Activated B cell treated with CpG ODN at 0.5 μM for 24 hours (primary cell): ENCODE measurements at regions not wholly inside any gene's neighbourhood (a gene's known extent, or its start where the extent isn't known, plus 50 kb on each side); places are given as distances from the start of the nearest gene placed in this dataset.

Experiments
- ATAC-seq: fragments of 200-7000 bp; cut with Tn5 transposase; one replicate; pipeline ENCODE4 v1.10.0; 2021; ENCODE audit warnings: low read depth, mild to moderate bottlenecking, moderate library complexity
- CTCF ChIA-PET: fragments of 350-600 bp; sonication (Branson Sonifier 250); formaldehyde crosslinking; loops from one replicate; lab custom pipeline; 2021; ENCODE audit warnings: antibody characterized with exemption; lab: Charles Lee
- POLR2A ChIA-PET: fragments of 350-600 bp; sonication (Branson Sonifier 250); formaldehyde crosslinking; loops from one replicate; lab custom pipeline; 2021; ENCODE audit warnings: antibody characterized with exemption; lab: Charles Lee
- DNase-seq: peaks from one replicate; pipeline ENCODE4 v3.0.0; 2022
- H3K27ac Mint-ChIP-seq: one replicate; pipeline ENCODE4 v1.8.0; 2020; ENCODE audit warnings: mixed read lengths
- H3K27me3 Mint-ChIP-seq: one replicate; pipeline ENCODE4 v1.8.0; 2021; ENCODE audit warnings: mixed read lengths
- H3K36me3 Mint-ChIP-seq: one replicate; pipeline ENCODE4 v1.8.0; 2021; ENCODE audit warnings: low read depth, mixed read lengths
- H3K4me1 Mint-ChIP-seq: one replicate; pipeline ENCODE4 v1.8.0; 2021; ENCODE audit warnings: mixed read lengths
- H3K4me3 Mint-ChIP-seq: one replicate; pipeline ENCODE4 v1.8.0; 2020; ENCODE audit warnings: mild to moderate bottlenecking, mixed read lengths
- H3K9me3 Mint-ChIP-seq: one replicate; pipeline ENCODE4 v1.8.0; 2020; ENCODE audit warnings: mixed read lengths
- CTCF ChIP-seq: fragments of 200-600 bp; IDR thresholded peaks from one replicate; pipeline ENCODE4 v1.8.0; 2022; ENCODE audit warnings: antibody characterized with exemption, mild to moderate bottlenecking
- intact Hi-C: fragments of 100-400 bp; cut with micrococcal nuclease; formaldehyde crosslinking; loops from one replicate; pipeline ENCODE4 v1.15.1; 2024

DNA sequence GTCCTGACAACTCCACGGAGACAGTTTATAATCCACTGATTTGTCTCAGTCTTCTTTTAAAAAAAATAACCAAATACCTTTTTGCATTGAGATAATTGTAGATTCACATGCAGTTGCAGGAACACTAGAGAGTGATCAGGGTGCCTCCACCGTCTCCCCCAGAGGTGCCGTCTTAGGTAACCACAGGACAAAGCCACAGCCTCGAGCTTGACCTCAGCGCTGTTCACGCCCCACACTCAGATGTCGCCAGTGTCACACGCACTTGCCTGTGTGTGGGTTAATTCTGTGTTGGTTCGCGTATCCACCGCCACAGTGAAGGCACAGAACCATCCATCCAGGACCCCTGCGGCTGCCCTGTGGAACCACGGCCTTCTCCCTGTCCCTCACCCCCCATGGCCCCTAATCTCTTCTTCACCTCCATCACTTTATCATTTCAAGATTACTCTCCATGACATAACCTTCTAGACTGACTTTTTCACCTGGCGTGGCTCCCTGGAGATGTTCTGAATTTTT, 295.0 kb upstream of the HDAC4 start:
- DNase-seq: no peak
- CTCF ChIA-PET: no interaction called here
- Mint-ChIP-seq H3K4me1 (no peaks in the 10 kb centered on the region), H3K4me3 (no peak overlapping the region), H3K9me3 (no peaks in the 10 kb centered on the region), H3K27ac (no peak overlapping the region), H3K36me3 (no peaks in the 10 kb centered on the region), H3K27me3 (no peaks in the 10 kb centered on the region)
- TF ChIP-seq CTCF: no peak
- POLR2A ChIA-PET: no interaction called here
- no peak for ATAC-seq
- intact Hi-C loops: no loop called here

- no peak for TF ChIP-seq CTCF
- POLR2A ChIA-PET: no interaction called here
- Mint-ChIP-seq H3K4me3 (no peak overlapping the region), H3K4me1 (no peaks in the 10 kb centered on the region), H3K36me3 (no peaks in the 10 kb centered on the region), H3K27me3 (no peaks in the 10 kb centered on the region), H3K9me3 (no peaks in the 10 kb centered on the region), H3K27ac (no peak overlapping the region)
- CTCF ChIA-PET: no interaction called here
- DNase-seq (no peak), ATAC-seq (no peak)
- intact Hi-C loops: no loop called here
Observed at GRCh38 chr2:239695106-239695727, 294.4 kb upstream of the HDAC4 start.

DNA sequence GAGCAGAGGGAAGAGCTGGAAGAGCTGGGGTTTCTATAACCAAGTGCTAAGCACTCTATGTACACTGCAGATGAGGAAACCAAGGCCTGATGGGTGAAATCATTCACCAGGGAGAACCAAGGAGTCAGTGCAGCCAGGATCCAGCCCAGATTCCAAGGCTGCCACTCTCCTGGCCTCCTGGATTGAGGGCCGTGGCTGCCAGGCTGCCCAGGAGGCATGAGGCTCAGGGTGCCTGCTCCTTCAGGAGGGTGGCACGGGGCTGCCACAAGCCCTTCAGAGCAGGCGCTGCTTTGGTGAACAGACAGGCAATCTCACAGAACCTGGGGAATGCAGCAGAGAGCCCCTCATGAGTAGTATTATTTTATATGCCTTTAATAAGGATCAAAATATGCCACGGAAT, 293.7 kb upstream of the HDAC4 start:
- no peak for DNase-seq
- TF ChIP-seq CTCF: no peak
- H3K4me3 Mint-ChIP-seq: no peak overlapping the region
- no peaks in the 10 kb centered on the region for H3K9me3 Mint-ChIP-seq
- CTCF ChIA-PET: no interaction called here
- no peak for ATAC-seq
- H3K27me3 Mint-ChIP-seq: no peaks in the 10 kb centered on the region
- POLR2A ChIA-PET: no interaction called here
- intact Hi-C loops: no loop called here
- no peak overlapping the region for H3K27ac Mint-ChIP-seq
- no peaks in the 10 kb centered on the region for H3K4me1 Mint-ChIP-seq
- H3K36me3 Mint-ChIP-seq: no peaks in the 10 kb centered on the region

DNA sequence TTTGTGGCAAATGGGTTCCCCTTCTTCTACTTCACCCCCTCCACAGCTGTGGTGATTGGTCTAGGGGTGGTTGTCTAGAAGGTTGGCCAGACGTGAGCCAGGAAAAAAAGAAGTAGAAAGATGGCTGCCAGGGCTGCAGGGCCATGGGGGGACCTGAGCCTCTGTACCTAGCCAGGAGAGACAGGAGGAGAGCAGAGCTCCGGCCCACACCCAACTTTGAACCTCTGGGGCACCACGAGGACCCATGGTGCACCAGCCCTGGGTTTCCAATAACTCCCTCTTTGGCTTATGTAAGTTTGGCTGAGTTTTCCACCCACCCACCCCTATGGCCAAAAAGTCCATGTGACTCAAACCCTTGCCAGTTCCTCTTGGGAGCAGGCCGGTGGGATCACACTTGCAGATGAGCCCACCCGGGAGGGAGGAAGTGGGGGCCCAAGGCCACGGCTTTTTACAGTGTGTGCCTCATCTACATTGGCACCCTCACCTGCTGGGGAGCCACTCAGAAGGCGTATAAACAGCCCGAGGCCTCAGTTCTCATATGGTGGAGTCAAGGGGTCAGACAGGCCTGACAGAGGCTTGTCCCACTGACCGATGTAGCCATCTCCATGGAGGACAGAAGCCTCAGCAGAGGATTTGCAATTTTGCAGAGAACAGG, 293.1 kb upstream of the HDAC4 start:
- Mint-ChIP-seq H3K27me3 (no peaks in the 10 kb centered on the region), H3K9me3 (no peaks in the 10 kb centered on the region), H3K4me3 (no peak overlapping the region), H3K36me3 (no peaks in the 10 kb centered on the region), H3K4me1 (no peaks in the 10 kb centered on the region), H3K27ac (no peak overlapping the region)
- ChIA-PET CTCF (no interaction called here), POLR2A (no interaction called here)
- DNase-seq: no peak
- no peak for TF ChIP-seq CTCF
- ATAC-seq: no peak
- intact Hi-C loops: no loop called here

GRCh38 chr2:239693330-239693729, 292.5 kb upstream of the HDAC4 start:
- Mint-ChIP-seq H3K4me1 (no peaks in the 10 kb centered on the region), H3K36me3 (no peaks in the 10 kb centered on the region), H3K9me3 (no peaks in the 10 kb centered on the region), H3K4me3 (no peak overlapping the region), H3K27ac (no peak overlapping the region), H3K27me3 (peaks cover under 1% of the 10 kb centered on the region)
- no peak for TF ChIP-seq CTCF
- CTCF ChIA-PET: interaction anchor here (0.7 kb wide), 1 partner anchor 448 kb away, joined by 3 read pairs; no protein-coding TSS in a partner anchor
- DNase-seq (no peak), ATAC-seq (no peak)
- POLR2A ChIA-PET: no interaction called here
- intact Hi-C loops: no loop called here
